GM12878 (cell line): ENCODE measurements at regions not wholly inside any gene's neighbourhood (a gene's known extent, or its start where the extent isn't known, plus 50 kb on each side); places are given as distances from the start of the nearest gene placed in this dataset.

ENCODE experiments used
- ATAC-seq: fragments of 200-7000 bp; cut with Tn5 transposase; 3 replicates; pipeline ENCODE4 v1.9.1; 2020; ENCODE audit warnings: mild to moderate bottlenecking, moderate library complexity
- BruUV-seq: library from RNA; stranded (reverse); fragments of 400-500 nt; replicated peaks from 2 replicates; lab custom pipeline; 2021; lab: Mats Ljungman, UMichigan
- CTCF ChIA-PET: fragments of 300-600 bp; sonication (Branson Sonifier 250); formaldehyde crosslinking; extraction: SDS; loops from one replicate; lab custom pipeline; 2021; ENCODE audit warnings: inconsistent platforms; lab: Yijun Ruan, JAX
- POLR2A ChIA-PET: fragments of 350-600 bp; formaldehyde crosslinking; extraction: SDS; loops from one replicate; lab custom pipeline; 2021; ENCODE audit warnings: inconsistent platforms; lab: Charles Lee
- RAD21 ChIA-PET: fragments of 300-600 bp; sonication (Branson Sonifier 250); formaldehyde crosslinking; loops from one replicate; lab custom pipeline; 2023; ENCODE audit warnings: antibody characterized with exemption; ENCODE audit not compliant: unreplicated experiment; lab: Charles Lee
- SMC1A ChIA-PET: fragments of 300-600 bp; sonication (Branson Sonifier 250); formaldehyde crosslinking; loops from one replicate; lab custom pipeline; 2023; ENCODE audit not compliant: unreplicated experiment, uncharacterized antibody; lab: Charles Lee
- DNase-seq: peaks from one replicate; pipeline ENCODE4 v3.0.0-alpha.2; 2011; ENCODE audit warnings: low read depth, low spot score
- FAIRE-seq: peaks from 3 replicates; lab custom pipeline; 2011; peaks lifted over from hg19 to GRCh38; lab: Jason Lieb, UNC
- H2AFZ ChIP-seq: 2 replicates; pipeline ENCODE4 v1.6.0; 2011; ENCODE audit warnings: low read depth, low read length, control low read depth; ENCODE audit not compliant: control insufficient read depth
- H3K27ac ChIP-seq: 2 replicates; pipeline ENCODE4 v1.5.1; 2011; ENCODE audit warnings: control low read depth; ENCODE audit not compliant: control insufficient read depth, insufficient read depth
- H3K27me3 ChIP-seq, 2 experiments: replicated peaks in 1 of 2; 2 replicates each; pipeline versions ENCODE4 v1.6.0 to v1.6.1; 2011; ENCODE audit warnings: low read length in 1 of 2; ENCODE audit not compliant: control insufficient read depth in 2 of 2, insufficient read depth in 2 of 2
- H3K36me3 ChIP-seq, 2 experiments: 2 replicates each; pipeline ENCODE4 v1.5.1; 2011; ENCODE audit warnings: low read length in 1 of 2; ENCODE audit not compliant: control insufficient read depth in 2 of 2, insufficient read depth in 2 of 2
- H3K4me1 ChIP-seq: 2 replicates; pipeline ENCODE4 v1.6.1; 2011; ENCODE audit warnings: mild to moderate bottlenecking, low read length, moderate library complexity, mixed read lengths; ENCODE audit not compliant: control insufficient read depth, insufficient read depth
- H3K4me2 ChIP-seq: 2 replicates; pipeline ENCODE4 v1.6.0; 2011; ENCODE audit warnings: control low read depth; ENCODE audit not compliant: control insufficient read depth, insufficient read depth
- H3K4me3 ChIP-seq: fragments of 200-600 bp; sonication (generic); 2 replicates; pipeline ENCODE4 v1.5.1; 2016
- H3K79me2 ChIP-seq: 2 replicates; pipeline ENCODE4 v1.6.0; 2011; ENCODE audit warnings: low read length; ENCODE audit not compliant: control insufficient read depth, insufficient read depth
- H3K9ac ChIP-seq: 2 replicates; pipeline ENCODE4 v1.8.0; 2011; ENCODE audit warnings: low read length, control low read depth, mixed read lengths; ENCODE audit not compliant: control insufficient read depth, insufficient read depth
- H3K9me3 ChIP-seq: replicated peaks from 3 replicates; pipeline ENCODE4 v1.5.1; 2011; ENCODE audit warnings: mild to moderate bottlenecking, low read length; ENCODE audit not compliant: control insufficient read depth, insufficient read depth
- H4K20me1 ChIP-seq: 2 replicates; pipeline ENCODE4 v1.6.0; 2011; ENCODE audit not compliant: control insufficient read depth, insufficient read depth
- ASH2L ChIP-seq: fragments of 300-600, 200-600 bp; sonication (generic); IDR thresholded peaks from 2 replicates; pipeline ENCODE4 v1.6.1; 2017; ENCODE audit warnings: low read depth, mild to moderate bottlenecking, borderline replicate concordance
- CREB1 ChIP-seq: IDR thresholded peaks from 2 replicates; pipeline ENCODE4 v1.6.1; 2012; ENCODE audit warnings: low read depth, mild to moderate bottlenecking, inconsistent platforms
- PRDM15 ChIP-seq: fragments of 450-650 bp; formaldehyde crosslinking; IDR thresholded peaks from 2 replicates; pipeline ENCODE4 v1.4.0; 2020; ENCODE audit warnings: mild to moderate bottlenecking, moderate library complexity
- RFX5 ChIP-seq: IDR thresholded peaks from 2 replicates; pipeline ENCODE4 v1.6.1; 2011; ENCODE audit warnings: low read depth, low read length, improper control_type of control experiment
- WGBS: methylation state at CpG from one replicate; pipeline ENCODE4 v1.1.6; 2016; ENCODE audit warnings: low lambda C conversion rate; ENCODE audit not compliant: insufficient replicate concordance, insufficient coverage; ENCODE audit errors: missing lambda C conversion rate; 5-methylcytosine and 5-hydroxymethylcytosine counted together
- in situ Hi-C: fragments of 300-500 bp; cut with MboI; formaldehyde crosslinking; loops from 9 replicates; pipeline ENCODE4 v1.14.3; 2018; ENCODE audit warnings: mixed read lengths
- intact Hi-C: fragments of 100-400 bp; cut with micrococcal nuclease; formaldehyde crosslinking; loops from one replicate; pipeline ENCODE4 v1.14.2; 2022; ENCODE audit not compliant: unreplicated experiment

GRCh38 chr15:77863491-77864105 lies 213.9 kb downstream of the TBC1D2B start:
- H3K4me2 ChIP-seq, result no peak overlapping the region
- WGBS, result 15% methylated on average over 12 of the region's 12 CpGs
- in situ Hi-C loops, result no loop called here
- ChIA-PET SMC1A (no interaction called here), CTCF (interaction anchor here (1.5 kb wide), 1 partner anchor 37 kb away, joined by 5 read pairs; no protein-coding TSS in a partner anchor), POLR2A (no interaction called here), RAD21 (no interaction called here)
- no peak for FAIRE-seq
- H3K36me3 ChIP-seq, result no peaks in the 10 kb centered on the region
- intact Hi-C loops, result no loop called here
- BruUV-seq, result no TSS peak
- TF ChIP-seq CREB1, result no peak
- TF ChIP-seq ASH2L, result no peak
- TF ChIP-seq PRDM15 (CRISPR knock-in tag), result no peak
- no peak for TF ChIP-seq RFX5
- peaks cover 0 to 2% of the 10 kb centered on the region in 2 experiments; a peak in 3 of 4 replicates for H3K27me3 ChIP-seq
- H4K20me1 ChIP-seq, result no peaks in the 10 kb centered on the region
- H3K4me3 ChIP-seq, result no peak overlapping the region
- H3K27ac ChIP-seq, result no peak overlapping the region
- no peak overlapping the region for H2AFZ ChIP-seq
- DNase-seq, result no peak
- H3K9me3 ChIP-seq, result no peaks in the 10 kb centered on the region
- no peak; the same call in 2 of the 3 replicates for ATAC-seq
- no peaks in the 10 kb centered on the region for H3K79me2 ChIP-seq
- H3K9ac ChIP-seq, result no peak overlapping the region
- no peaks in the 10 kb centered on the region for H3K4me1 ChIP-seq
